Right cardiac atrium (tissue), 5 donors: ENCODE measurements at regions not wholly inside any gene's neighbourhood (a gene's known extent, or its start where the extent isn't known, plus 50 kb on each side); places are given as distances from the start of the nearest gene placed in this dataset.

Experiments
- ATAC-seq, 2 donors: fragments of 200-7000 bp; cut with Tn5 transposase; one replicate each; pipeline versions ENCODE4 v1.8.0 to v1.9.1; 2020; ENCODE audit warnings: moderate library complexity in 2 of 2, mild to moderate bottlenecking in 1 of 2
- DNase-seq, 3 donors: peaks; one replicate each; pipeline ENCODE4 v3.0.0-alpha.2; 2020
- H3K27ac ChIP-seq: one replicate; pipeline ENCODE4 v1.5.1; 2013; ENCODE audit warnings: mild to moderate bottlenecking, low read length, control low read depth, moderate library complexity
- H3K27me3 ChIP-seq: one replicate; pipeline ENCODE4 v1.6.1; 2013; ENCODE audit not compliant: control insufficient read depth, insufficient read depth
- H3K4me1 ChIP-seq: one replicate; pipeline ENCODE4 v1.6.1; 2013; ENCODE audit warnings: low read length; ENCODE audit not compliant: control insufficient read depth, insufficient read depth
- H3K4me3 ChIP-seq: one replicate; pipeline ENCODE4 v1.5.1; 2013; ENCODE audit warnings: low read length, control low read depth
- H3K9me3 ChIP-seq: one replicate; pipeline ENCODE4 v1.6.1; 2013; ENCODE audit warnings: low read length; ENCODE audit not compliant: control insufficient read depth
- WGBS: extraction: QIAGEN DNeasy Blood & Tissue Kit; methylation state at CpG from one replicate; pipeline ENCODE4 v1.1.7; 2013; 5-methylcytosine and 5-hydroxymethylcytosine counted together
- intact Hi-C, 4 donors: fragments of 100-400 bp; cut with DNase I; formaldehyde crosslinking; loops; one replicate each; pipeline versions ENCODE4 v1.11.0 to v1.14.0; 2022 to 2023
- donor health status: healthy with polysubstance abuse.
- donor health status: DM: no; HTN: yes; CAD: no.
- donor health status: DM: no; HTN: no; CAD: no.
- donor health status: DM: no; HTN: yes; CAD: no; lungs with severe emphysema.
- donor health status: DM: yes; HTN: yes; CAD: no.

DNA sequence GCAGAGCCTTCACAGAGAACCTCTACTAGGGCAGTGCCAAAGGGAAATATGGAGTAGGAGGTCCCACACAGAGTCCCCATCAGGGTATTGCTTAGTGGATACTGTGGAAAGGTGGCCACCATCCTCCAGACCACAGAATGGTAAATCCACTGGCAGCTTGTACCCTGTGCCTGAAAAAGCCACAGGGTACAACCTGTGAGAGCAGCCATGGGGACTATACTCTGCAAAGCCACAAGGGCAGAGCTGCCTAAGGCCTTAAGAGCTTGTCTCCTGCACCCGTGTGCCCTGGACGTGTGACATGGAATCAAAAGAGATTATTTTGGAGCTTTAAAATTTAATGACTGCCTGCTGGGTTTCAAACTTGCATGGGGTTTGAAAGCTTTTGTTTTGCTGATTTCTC, 118.0 kb upstream of the SEC14L1 start:
- Histone ChIP-seq H3K4me1 (no peaks in the 10 kb centered on the region), H3K9me3 (no peaks in the 10 kb centered on the region), H3K27me3 (no peaks in the 10 kb centered on the region), H3K27ac (no peak overlapping the region), H3K4me3 (no peak overlapping the region)
- WGBS = 69% methylated on average over 2 of the region's 2 CpGs
- no peak for ATAC-seq
- intact Hi-C loops = no loop called here
- no peak for DNase-seq

GRCh38 chr17:77025781-77026180, 115.0 kb upstream of the SEC14L1 start:
- no peaks in the 10 kb centered on the region for H3K27me3 ChIP-seq
- no peak for ATAC-seq
- intact Hi-C loops = no loop called here
- no peak overlapping the region for H3K4me3 ChIP-seq
- WGBS = 77% methylated on average over 2 of the region's 2 CpGs
- no peaks in the 10 kb centered on the region for H3K4me1 ChIP-seq
- no peaks in the 10 kb centered on the region for H3K9me3 ChIP-seq
- H3K27ac ChIP-seq = no peak overlapping the region
- no peak for DNase-seq

- Histone ChIP-seq H3K9me3 (no peaks in the 10 kb centered on the region), H3K4me1 (no peaks in the 10 kb centered on the region), H3K27ac (no peak overlapping the region), H3K4me3 (no peak overlapping the region), H3K27me3 (no peaks in the 10 kb centered on the region)
- ATAC-seq (no peak), DNase-seq (no peak)
- intact Hi-C loops = no loop called here
- WGBS = 41% methylated on average over 3 of the region's 3 CpGs
Observed at GRCh38 chr17:77027271-77027889, 113.4 kb upstream of the SEC14L1 start.

- Histone ChIP-seq H3K4me3 (no peak overlapping the region), H3K4me1 (no peaks in the 10 kb centered on the region), H3K9me3 (no peaks in the 10 kb centered on the region), H3K27me3 (no peaks in the 10 kb centered on the region), H3K27ac (no peak overlapping the region)
- WGBS = 95% methylated on average over 8 of the region's 8 CpGs
- no peak for ATAC-seq
- intact Hi-C loops = no loop called here
- DNase-seq = no peak
Observed at GRCh38 chr17:77028900-77029299, 111.9 kb upstream of the SEC14L1 start.

GRCh38 chr17:77032929-77033328, 107.8 kb upstream of the SEC14L1 start:
- DNase-seq (no peak), ATAC-seq (no peak)
- Histone ChIP-seq H3K9me3 (no peaks in the 10 kb centered on the region), H3K4me1 (no peaks in the 10 kb centered on the region), H3K27me3 (no peaks in the 10 kb centered on the region), H3K27ac (no peak overlapping the region), H3K4me3 (no peak overlapping the region)
- intact Hi-C loops = no loop called here
- 77% methylated on average over 4 of the region's 4 CpGs for WGBS

- DNase-seq (no peak), ATAC-seq (no peak)
- H3K27me3 ChIP-seq = no peaks in the 10 kb centered on the region
- intact Hi-C loops = no loop called here
- H3K27ac ChIP-seq = no peak overlapping the region
- no peak overlapping the region for H3K4me3 ChIP-seq
- 77% methylated on average over 13 of the region's 13 CpGs for WGBS
- no peaks in the 10 kb centered on the region for H3K4me1 ChIP-seq
- H3K9me3 ChIP-seq = no peaks in the 10 kb centered on the region
Observed at GRCh38 chr17:77033892-77034404, 106.8 kb upstream of the SEC14L1 start.

- no peak for ATAC-seq
Observed at GRCh38 chr17:77034677-77035424, 105.9 kb upstream of the SEC14L1 start.

DNA sequence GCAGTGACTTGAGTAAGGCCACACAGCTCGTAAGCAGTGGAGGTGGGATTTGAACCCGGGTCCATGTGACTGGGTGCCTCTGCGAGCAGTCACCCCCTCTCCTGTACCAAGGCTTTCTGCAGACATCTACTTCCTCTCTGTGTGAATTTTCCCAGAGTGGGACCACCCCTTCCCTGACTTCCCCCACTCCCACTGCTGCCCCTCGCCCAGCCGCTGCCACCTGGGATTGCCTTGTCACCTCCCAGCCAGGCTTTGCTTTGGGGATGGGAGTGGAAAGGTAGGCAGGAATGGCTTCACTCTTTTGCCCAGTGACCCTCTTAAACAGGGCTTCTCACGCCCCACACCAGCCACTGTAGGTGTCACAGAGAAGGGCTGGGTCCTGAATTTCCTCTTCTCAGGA, 105.2 kb upstream of the SEC14L1 start:
- intact Hi-C loops = no loop called here
- Histone ChIP-seq H3K27me3 (no peaks in the 10 kb centered on the region), H3K4me1 (no peaks in the 10 kb centered on the region), H3K4me3 (no peak overlapping the region), H3K9me3 (no peaks in the 10 kb centered on the region), H3K27ac (no peak overlapping the region)
- ATAC-seq = no peak
- WGBS = 85% methylated on average over 6 of the region's 6 CpGs
- no peak for DNase-seq

More at GRCh38 chr17:77034677-77035424, 105.9 kb upstream of the SEC14L1 start:
- H3K27me3 ChIP-seq = no peaks in the 10 kb centered on the region
- no peaks in the 10 kb centered on the region for H3K9me3 ChIP-seq
- DNase-seq = no peak
- H3K4me1 ChIP-seq = no peaks in the 10 kb centered on the region
- H3K27ac ChIP-seq = no peak overlapping the region
- 70% methylated on average over 16 of the region's 16 CpGs for WGBS
- intact Hi-C loops = no loop called here
- no peak overlapping the region for H3K4me3 ChIP-seq

DNA sequence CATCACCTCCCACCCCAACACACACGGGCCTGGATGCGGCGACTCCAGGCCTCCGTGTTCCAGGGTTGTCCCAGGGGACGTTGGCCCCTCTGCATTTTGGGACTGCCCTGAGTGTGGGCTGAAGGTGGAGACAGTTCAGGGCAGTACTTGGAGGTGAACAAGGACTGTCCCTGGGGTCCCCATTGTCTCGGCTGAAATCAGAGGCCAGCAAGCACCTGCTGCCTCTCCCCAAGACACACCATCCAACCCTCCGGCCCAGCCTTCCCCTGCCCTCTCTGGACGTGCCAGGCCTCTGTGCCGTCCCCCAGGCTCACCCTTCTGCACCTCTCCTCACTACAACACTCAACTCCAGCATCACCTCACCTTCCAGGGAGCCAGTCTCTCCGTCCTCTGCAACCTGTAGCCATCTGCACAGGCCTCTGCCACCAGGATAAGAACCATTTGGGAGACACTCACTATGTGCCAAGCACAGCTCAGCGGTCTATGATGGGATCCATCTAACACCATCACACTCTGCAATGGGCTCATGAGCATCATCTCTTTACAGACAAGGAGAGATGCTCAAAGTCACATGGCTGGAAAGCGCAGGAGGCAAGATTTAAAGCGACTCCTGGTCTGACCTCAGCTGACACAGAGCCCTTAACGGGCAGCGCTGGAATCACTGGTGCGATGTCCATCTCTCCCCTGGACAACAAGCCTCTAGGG, 104.5 kb upstream of the SEC14L1 start:
- no peaks in the 10 kb centered on the region for H3K9me3 ChIP-seq
- ATAC-seq = peak in 1 of 2 donors; percentile 15
- DNase-seq = no peak
- H3K27me3 ChIP-seq = no peaks in the 10 kb centered on the region
- 79% methylated on average over 16 of the region's 16 CpGs for WGBS
- intact Hi-C loops = no loop called here
- no peak overlapping the region for H3K27ac ChIP-seq
- H3K4me1 ChIP-seq = no peaks in the 10 kb centered on the region
- H3K4me3 ChIP-seq = no peak overlapping the region

DNA sequence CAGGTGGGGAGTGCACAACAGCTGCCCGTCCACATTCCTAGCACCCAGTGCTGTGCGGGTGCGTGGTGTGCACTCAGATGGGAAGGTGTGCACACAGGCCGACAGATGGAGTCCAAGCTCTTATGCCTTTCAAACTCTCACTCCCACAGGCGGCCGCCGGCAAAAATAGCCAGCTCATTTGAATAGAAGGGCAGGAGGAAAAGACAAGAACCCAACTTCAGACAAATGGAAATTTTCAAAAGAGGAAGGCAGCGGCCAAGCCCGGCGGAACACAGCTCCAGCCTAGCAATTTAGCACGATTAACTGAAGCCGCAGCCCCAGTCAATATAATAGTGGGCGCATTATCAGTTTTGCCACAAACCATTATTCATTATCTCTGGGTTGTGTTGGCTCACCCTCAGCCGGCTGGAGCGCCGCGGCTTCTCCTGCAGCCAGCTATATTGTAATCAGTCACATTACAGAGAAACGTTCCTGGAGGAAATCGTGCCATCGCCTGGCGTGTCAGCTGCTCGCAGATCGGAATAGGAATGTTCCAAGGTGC, 103.9 kb upstream of the SEC14L1 start:
- peak in 1 of 2 donors; percentile 25 for ATAC-seq
- peak in 1 of 3 donors; percentile 52 for DNase-seq
- Histone ChIP-seq H3K27ac (no peak overlapping the region), H3K4me3 (no peak overlapping the region), H3K4me1 (no peaks in the 10 kb centered on the region), H3K27me3 (no peaks in the 10 kb centered on the region), H3K9me3 (no peaks in the 10 kb centered on the region)
- 21% methylated on average over 23 of the region's 23 CpGs for WGBS
- intact Hi-C loops = no loop called here

- ATAC-seq (no peak), DNase-seq (no peak)
- intact Hi-C loops = no loop called here
- no peaks in the 10 kb centered on the region for H3K9me3 ChIP-seq
- 84% methylated on average over 7 of the region's 7 CpGs for WGBS
- no peak overlapping the region for H3K27ac ChIP-seq
- no peak overlapping the region for H3K4me3 ChIP-seq
- H3K4me1 ChIP-seq = no peaks in the 10 kb centered on the region
- no peaks in the 10 kb centered on the region for H3K27me3 ChIP-seq
Observed at GRCh38 chr17:77037943-77038342, 102.8 kb upstream of the SEC14L1 start.
